ENCODE measurements at regions not wholly inside any gene's neighbourhood (a gene's known extent, or its start where the extent isn't known, plus 50 kb on each side); places are given as distances from the start of the nearest gene placed in this dataset.

GRCh38 chr6:170462366-170463020 lies 90.6 kb downstream of the PSMB1 start:
- no peak for TF ChIP-seq CTCF (IDR thresholded peaks at IDR 0.05; ENCODE audit: insufficient read depth, low read depth, low read length)
- TF ChIP-seq EZH2 (IDR thresholded peaks at IDR 0.05; ENCODE audit: insufficient read depth, low read length): no peak

Measured in astrocyte (in vitro differentiated cells and primary cell).